ENCODE measurements at regions not wholly inside any gene's neighbourhood (a gene's known extent, or its start where the extent isn't known, plus 50 kb on each side); places are given as distances from the start of the nearest gene placed in this dataset.

GRCh38 chr6:41477572-41477971 lies 68.6 kb upstream of the FOXP4 start:
- CTCF ChIA-PET: interaction anchor here (0.7 kb wide), 1 partner anchor 26 kb away, joined by 3 read pairs; no protein-coding TSS in a partner anchor
- no peak for DNase-seq
- intact Hi-C loops (cut with micrococcal nuclease; ENCODE audit: unreplicated experiment): no loop called here
- Mint-ChIP-seq H3K4me3 (ENCODE audit: low read depth, unreplicated experiment) (no peak overlapping the region), H3K27ac (ENCODE audit: unreplicated experiment) (no peak overlapping the region), H3K4me1 (ENCODE audit: low read depth, unreplicated experiment) (no peaks in the 10 kb centered on the region), H3K9me3 (ENCODE audit: low read depth, unreplicated experiment) (no peaks in the 10 kb centered on the region), H3K27me3 (ENCODE audit: unreplicated experiment) (peaks cover 84% of the 10 kb centered on the region), H3K36me3 (ENCODE audit: insufficient read depth, unreplicated experiment) (no peaks in the 10 kb centered on the region)
- TF ChIP-seq, protein P1, sequence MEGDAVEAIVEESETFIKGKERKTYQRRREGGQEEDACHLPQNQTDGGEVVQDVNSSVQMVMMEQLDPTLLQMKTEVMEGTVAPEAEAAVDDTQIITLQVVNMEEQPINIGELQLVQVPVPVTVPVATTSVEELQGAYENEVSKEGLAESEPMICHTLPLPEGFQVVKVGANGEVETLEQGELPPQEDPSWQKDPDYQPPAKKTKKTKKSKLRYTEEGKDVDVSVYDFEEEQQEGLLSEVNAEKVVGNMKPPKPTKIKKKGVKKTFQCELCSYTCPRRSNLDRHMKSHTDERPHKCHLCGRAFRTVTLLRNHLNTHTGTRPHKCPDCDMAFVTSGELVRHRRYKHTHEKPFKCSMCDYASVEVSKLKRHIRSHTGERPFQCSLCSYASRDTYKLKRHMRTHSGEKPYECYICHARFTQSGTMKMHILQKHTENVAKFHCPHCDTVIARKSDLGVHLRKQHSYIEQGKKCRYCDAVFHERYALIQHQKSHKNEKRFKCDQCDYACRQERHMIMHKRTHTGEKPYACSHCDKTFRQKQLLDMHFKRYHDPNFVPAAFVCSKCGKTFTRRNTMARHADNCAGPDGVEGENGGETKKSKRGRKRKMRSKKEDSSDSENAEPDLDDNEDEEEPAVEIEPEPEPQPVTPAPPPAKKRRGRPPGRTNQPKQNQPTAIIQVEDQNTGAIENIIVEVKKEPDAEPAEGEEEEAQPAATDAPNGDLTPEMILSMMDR (IDR thresholded peaks at IDR 0.05; ENCODE audit: unreplicated experiment): no peak
- no TSS peak for BruUV-seq (replicated peaks)

DNA sequence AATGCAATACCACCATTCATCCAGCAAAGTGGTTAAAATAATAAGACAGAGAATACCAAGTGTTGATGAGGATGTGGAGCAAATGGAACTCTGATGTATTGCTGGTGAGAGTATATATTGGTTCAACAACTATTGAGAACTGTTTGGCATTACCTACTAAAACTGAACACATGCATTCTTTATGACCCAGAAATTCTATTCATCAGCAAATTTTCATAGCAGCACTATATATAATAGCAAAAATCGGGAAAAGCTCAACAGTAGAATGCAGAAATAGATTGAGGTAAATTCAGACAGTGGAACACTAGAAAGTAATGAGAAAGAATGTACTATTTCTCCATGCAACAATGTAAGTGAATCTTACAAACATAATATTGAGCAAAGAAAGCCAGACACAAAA lies 62.2 kb upstream of the FOXP4 start:
- CTCF ChIA-PET: interaction anchor here (1.2 kb wide), 1 partner anchor 12 kb away, joined by 3 read pairs; no protein-coding TSS in a partner anchor
- Mint-ChIP-seq H3K27me3 (ENCODE audit: unreplicated experiment) (peaks cover 57% of the 10 kb centered on the region), H3K4me3 (ENCODE audit: low read depth, unreplicated experiment) (no peak overlapping the region), H3K4me1 (ENCODE audit: low read depth, unreplicated experiment) (peaks cover 5% of the 10 kb centered on the region), H3K27ac (ENCODE audit: unreplicated experiment) (no peak overlapping the region), H3K36me3 (ENCODE audit: insufficient read depth, unreplicated experiment) (no peaks in the 10 kb centered on the region), H3K9me3 (ENCODE audit: low read depth, unreplicated experiment) (no peaks in the 10 kb centered on the region)
- no TSS peak for BruUV-seq (replicated peaks)
- no peak for DNase-seq
- TF ChIP-seq, protein P1 (IDR thresholded peaks at IDR 0.05; ENCODE audit: unreplicated experiment): no peak
- intact Hi-C loops (cut with micrococcal nuclease; ENCODE audit: unreplicated experiment): no loop called here

- H3K27ac Mint-ChIP-seq (ENCODE audit: unreplicated experiment): no peak overlapping the region
- peaks cover 10% of the 10 kb centered on the region for H3K4me1 Mint-ChIP-seq (ENCODE audit: low read depth, unreplicated experiment)
- no peak for DNase-seq
- no peaks in the 10 kb centered on the region for H3K9me3 Mint-ChIP-seq (ENCODE audit: low read depth, unreplicated experiment)
- no peaks in the 10 kb centered on the region for H3K36me3 Mint-ChIP-seq (ENCODE audit: insufficient read depth, unreplicated experiment)
- CTCF ChIA-PET: no interaction called here
- H3K4me3 Mint-ChIP-seq (ENCODE audit: low read depth, unreplicated experiment): no peak overlapping the region
- H3K27me3 Mint-ChIP-seq (ENCODE audit: unreplicated experiment): peaks cover 67% of the 10 kb centered on the region
- intact Hi-C loops (cut with micrococcal nuclease; ENCODE audit: unreplicated experiment): no loop called here
- TF ChIP-seq, protein P1 (IDR thresholded peaks at IDR 0.05; ENCODE audit: unreplicated experiment): no peak
- BruUV-seq (replicated peaks): no TSS peak
Observed at GRCh38 chr6:41487860-41488432, 58.2 kb upstream of the FOXP4 start.

DNA sequence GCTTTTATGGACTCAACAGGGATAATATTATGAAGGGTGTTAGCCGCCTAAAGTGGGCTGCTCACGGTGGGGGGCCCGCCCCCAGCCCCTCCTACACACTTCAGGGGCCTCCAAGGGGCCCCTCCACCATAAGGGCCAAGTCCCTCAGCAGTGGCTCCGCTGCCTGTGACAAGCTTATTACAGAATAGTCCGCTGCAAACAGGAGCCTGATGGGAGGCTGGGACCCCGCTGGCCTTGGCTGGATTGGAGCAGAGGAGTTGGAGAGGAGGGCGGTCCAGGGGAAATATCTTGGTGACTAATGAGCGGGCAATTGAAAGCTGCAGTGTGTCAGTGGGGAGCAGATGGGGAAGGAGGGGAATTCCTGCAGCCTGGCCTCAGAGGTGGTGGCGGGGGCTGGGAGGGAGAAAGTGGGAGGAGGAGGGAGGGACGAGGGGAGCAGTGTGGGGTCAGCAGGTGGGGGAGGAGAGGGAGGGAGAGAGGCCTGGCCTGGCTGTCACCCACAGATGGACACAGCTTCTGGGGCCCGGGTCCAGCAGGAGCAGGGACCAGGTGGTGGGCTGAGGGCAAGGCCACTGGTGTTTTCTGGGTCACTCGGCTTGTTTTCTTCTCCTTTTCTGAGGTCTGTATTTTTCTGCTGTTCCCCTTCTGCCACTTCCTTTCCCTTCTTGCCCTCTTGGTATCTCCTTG lies 57.6 kb upstream of the FOXP4 start:
- Mint-ChIP-seq H3K36me3 (ENCODE audit: insufficient read depth, unreplicated experiment) (no peaks in the 10 kb centered on the region), H3K4me3 (ENCODE audit: low read depth, unreplicated experiment) (no peak overlapping the region), H3K27ac (ENCODE audit: unreplicated experiment) (no peak overlapping the region), H3K9me3 (ENCODE audit: low read depth, unreplicated experiment) (no peaks in the 10 kb centered on the region), H3K27me3 (ENCODE audit: unreplicated experiment) (peaks cover 70% of the 10 kb centered on the region), H3K4me1 (ENCODE audit: low read depth, unreplicated experiment) (peaks cover 10% of the 10 kb centered on the region)
- TF ChIP-seq, protein P1 (IDR thresholded peaks at IDR 0.05; ENCODE audit: unreplicated experiment): no peak
- CTCF ChIA-PET: no interaction called here
- no peak for DNase-seq
- no TSS peak for BruUV-seq (replicated peaks)
- intact Hi-C loops (cut with micrococcal nuclease; ENCODE audit: unreplicated experiment): no loop called here

Measured in Calu3 (cell line).